ENCODE measurements at regions not wholly inside any gene's neighbourhood (a gene's known extent, or its start where the extent isn't known, plus 50 kb on each side); places are given as distances from the start of the nearest gene placed in this dataset.

GRCh38 chr11:23405350-23405937 lies 545.2 kb upstream of the CCDC179 start:
- Histone ChIP-seq H3K27ac (no peak overlapping the region), H4K20me1 (ENCODE audit: insufficient read depth) (no peaks in the 10 kb centered on the region), H3K79me2 (ENCODE audit: low read depth) (no peaks in the 10 kb centered on the region), H3K4me1 (replicated peaks; ENCODE audit: insufficient read depth) (no peaks in the 10 kb centered on the region), H3K27me3 (ENCODE audit: insufficient read depth, low read depth) (no peaks in the 10 kb centered on the region), H3K4me2 (no peak overlapping the region), H3K36me3 (ENCODE audit: low read depth) (no peaks in the 10 kb centered on the region), H2AFZ (no peak overlapping the region), H3K9me3 (ENCODE audit: insufficient read depth, low read depth) (no peaks in the 10 kb centered on the region), H3F3A (ENCODE audit: insufficient read depth, low read depth) (no peaks in the 10 kb centered on the region), H3K4me3 (no peak overlapping the region), H3K9me2 (ENCODE audit: insufficient read depth) (no peaks in the 10 kb centered on the region)
- ChIA-PET CTCF (no interaction called here), POLR2A (ENCODE audit: unreplicated experiment) (no interaction called here)
- intact Hi-C loops (cut with micrococcal nuclease; ENCODE audit: unreplicated experiment): no loop called here
- TF ChIP-seq CTCF (conservative IDR thresholded peaks at IDR 0.05): no peak
- TF ChIP-seq EZH2 (IDR thresholded peaks at IDR 0.05; ENCODE audit: low read depth): no peak
- no peak for DNase-seq
- no TSS peak for BruUV-seq (replicated peaks)

GRCh38 chr11:23406131-23406819 lies 546.0 kb upstream of the CCDC179 start:
- intact Hi-C loops (cut with micrococcal nuclease; ENCODE audit: unreplicated experiment): no loop called here

GRCh38 chr11:23413057-23413456 lies 552.8 kb upstream of the CCDC179 start:
- Histone ChIP-seq H3K4me2 (no peak overlapping the region), H2AFZ (no peak overlapping the region), H3K4me3 (no peak overlapping the region), H4K20me1 (ENCODE audit: insufficient read depth) (no peaks in the 10 kb centered on the region), H3K9me3 (ENCODE audit: insufficient read depth, low read depth) (no peaks in the 10 kb centered on the region), H3K27ac (no peak overlapping the region), H3K36me3 (ENCODE audit: low read depth) (no peaks in the 10 kb centered on the region), H3F3A (ENCODE audit: insufficient read depth, low read depth) (no peaks in the 10 kb centered on the region), H3K27me3 (ENCODE audit: insufficient read depth, low read depth) (no peaks in the 10 kb centered on the region), H3K9me2 (ENCODE audit: insufficient read depth) (no peaks in the 10 kb centered on the region), H3K4me1 (replicated peaks; ENCODE audit: insufficient read depth) (no peaks in the 10 kb centered on the region), H3K79me2 (ENCODE audit: low read depth) (no peaks in the 10 kb centered on the region)
- TF ChIP-seq CTCF (conservative IDR thresholded peaks at IDR 0.05) (no peak), EZH2 (IDR thresholded peaks at IDR 0.05; ENCODE audit: low read depth) (no peak)
- BruUV-seq (replicated peaks): no TSS peak
- DNase-seq: no peak
- POLR2A ChIA-PET (ENCODE audit: unreplicated experiment): no interaction called here
- intact Hi-C loops (cut with micrococcal nuclease; ENCODE audit: unreplicated experiment): no loop called here
- CTCF ChIA-PET: no interaction called here

More at GRCh38 chr11:23406131-23406819, 546.0 kb upstream of the CCDC179 start:
- Histone ChIP-seq H2AFZ (no peak overlapping the region), H3K9me3 (ENCODE audit: insufficient read depth, low read depth) (no peaks in the 10 kb centered on the region), H3K4me2 (no peak overlapping the region), H3K36me3 (ENCODE audit: low read depth) (no peaks in the 10 kb centered on the region), H3K27ac (no peak overlapping the region), H3K4me1 (replicated peaks; ENCODE audit: insufficient read depth) (no peaks in the 10 kb centered on the region), H3K4me3 (no peak overlapping the region), H3F3A (ENCODE audit: insufficient read depth, low read depth) (no peaks in the 10 kb centered on the region), H3K79me2 (ENCODE audit: low read depth) (no peaks in the 10 kb centered on the region), H4K20me1 (ENCODE audit: insufficient read depth) (no peaks in the 10 kb centered on the region), H3K9me2 (ENCODE audit: insufficient read depth) (no peaks in the 10 kb centered on the region), H3K27me3 (ENCODE audit: insufficient read depth, low read depth) (no peaks in the 10 kb centered on the region)
- BruUV-seq (replicated peaks): no TSS peak
- DNase-seq: no peak
- CTCF ChIA-PET: no interaction called here
- POLR2A ChIA-PET (ENCODE audit: unreplicated experiment): no interaction called here
- TF ChIP-seq CTCF (conservative IDR thresholded peaks at IDR 0.05) (no peak), EZH2 (IDR thresholded peaks at IDR 0.05; ENCODE audit: low read depth) (no peak)

Measured in PC-9 (cell line).